SU-DHL-6 (cell line): ENCODE measurements at regions not wholly inside any gene's neighbourhood (a gene's known extent, or its start where the extent isn't known, plus 50 kb on each side); places are given as distances from the start of the nearest gene placed in this dataset.

ENCODE experiments used
- H2AFZ ChIP-seq: fragments of 200-600 bp; sonication (generic); 2 replicates; pipeline ENCODE4 v1.6.1; 2014; ENCODE audit warnings: low read depth, mild to moderate bottlenecking, moderate library complexity, mixed read lengths, antibody characterized with exemption, low read length; ENCODE audit not compliant: severe bottlenecking
- H3F3A ChIP-seq: fragments of 200-600 bp; shearing (Covaris generic); 2 replicates; pipeline ENCODE4 v1.6.0; 2016; ENCODE audit warnings: antibody characterized with exemption, mild to moderate bottlenecking; ENCODE audit not compliant: insufficient read depth
- H3K27ac ChIP-seq: fragments of 200-600 bp; sonication (generic); 2 replicates; pipeline ENCODE4 v1.5.1; 2016; ENCODE audit warnings: low read depth, mild to moderate bottlenecking, low read length, moderate library complexity, mixed read lengths
- H3K27me3 ChIP-seq: fragments of 200-600 bp; sonication (generic), shearing (Covaris generic); 2 replicates; pipeline ENCODE4 v1.6.0; 2014; ENCODE audit warnings: mild to moderate bottlenecking, low read length
- H3K36me3 ChIP-seq: fragments of 200-600 bp; sonication (generic); 2 replicates; pipeline ENCODE4 v1.6.1; 2014; ENCODE audit warnings: mild to moderate bottlenecking, low read length, mixed read lengths
- H3K4me2 ChIP-seq: fragments of 300-600, 200-600 bp; shearing (Covaris generic), sonication (generic); 2 replicates; pipeline ENCODE4 v1.6.0; 2014; ENCODE audit warnings: low read length, low read depth, mild to moderate bottlenecking; ENCODE audit not compliant: poor library complexity, severe bottlenecking
- H3K4me3 ChIP-seq: fragments of 200-600 bp; sonication (generic); 2 replicates; pipeline ENCODE4 v1.5.1; 2014; ENCODE audit warnings: antibody characterized with exemption, low read length, mild to moderate bottlenecking, mixed read lengths; ENCODE audit not compliant: insufficient read depth, poor library complexity, severe bottlenecking
- H3K79me2 ChIP-seq: fragments of 200-600 bp; sonication (generic); 2 replicates; pipeline ENCODE4 v1.6.1; 2014; ENCODE audit warnings: mild to moderate bottlenecking, low read length, moderate library complexity; ENCODE audit not compliant: insufficient read depth
- H3K9ac ChIP-seq: fragments of 200-600 bp; sonication (generic); 2 replicates; pipeline ENCODE4 v1.7.0; 2014; ENCODE audit warnings: mild to moderate bottlenecking, low read length
- H3K9me2 ChIP-seq: fragments of 200-600 bp; sonication (generic); replicated peaks from 2 replicates; pipeline ENCODE4 v1.6.1; 2014; ENCODE audit warnings: low read length; ENCODE audit not compliant: insufficient read depth
- H3K9me3 ChIP-seq: fragments of 200-600 bp; sonication (generic); 2 replicates; pipeline ENCODE4 v1.6.1; 2014; ENCODE audit warnings: low read length, mixed read lengths; ENCODE audit not compliant: insufficient read depth
- H4K20me1 ChIP-seq: fragments of 200-600 bp; sonication (generic); 2 replicates; pipeline ENCODE4 v1.6.1; 2014; ENCODE audit warnings: low read depth, mild to moderate bottlenecking, antibody characterized with exemption, low read length, moderate library complexity, mixed read lengths
- CTCF ChIP-seq: fragments of 200-600 bp; sonication (generic); IDR thresholded peaks from one replicate; pipeline ENCODE4 v1.5.1; 2017; ENCODE audit warnings: antibody characterized with exemption, mild to moderate bottlenecking, low read length, moderate library complexity; ENCODE audit not compliant: insufficient read depth, poor library complexity, severe bottlenecking
- EZH2phosphoT487 ChIP-seq: fragments of 200-600 bp; sonication (generic), shearing (Covaris generic); conservative IDR thresholded peaks from 2 replicates; pipeline ENCODE4 v1.6.1; 2018; ENCODE audit warnings: mild to moderate bottlenecking, antibody characterized with exemption, low read length, moderate library complexity, mixed read lengths

- TF ChIP-seq CTCF (no peak), EZH2phosphoT487 (no peak)
- Histone ChIP-seq H3K79me2 (no peaks in the 10 kb centered on the region), H3K4me3 (no peak overlapping the region), H3F3A (no peaks in the 10 kb centered on the region), H3K9me3 (no peaks in the 10 kb centered on the region), H3K36me3 (no peaks in the 10 kb centered on the region), H3K9me2 (no peaks in the 10 kb centered on the region), H3K4me2 (no peak overlapping the region), H2AFZ (no peak overlapping the region), H4K20me1 (no peaks in the 10 kb centered on the region), H3K27me3 (no peaks in the 10 kb centered on the region), H3K27ac (no peak overlapping the region), H3K9ac (no peak overlapping the region)
Measured at GRCh38 chr5:92177926-92178487, 794.9 kb upstream of the ARRDC3 start.

- H3F3A ChIP-seq, result no peaks in the 10 kb centered on the region
- no peak overlapping the region for H3K9ac ChIP-seq
- no peak overlapping the region for H3K4me2 ChIP-seq
- H2AFZ ChIP-seq, result no peak overlapping the region
- no peak overlapping the region for H3K27ac ChIP-seq
- no peak for TF ChIP-seq CTCF
- H3K9me3 ChIP-seq, result no peaks in the 10 kb centered on the region
- H3K36me3 ChIP-seq, result no peaks in the 10 kb centered on the region; the same call in 1 of the 2 replicates
- no peaks in the 10 kb centered on the region for H3K79me2 ChIP-seq
- H3K27me3 ChIP-seq, result no peaks in the 10 kb centered on the region
- no peaks in the 10 kb centered on the region for H4K20me1 ChIP-seq
- no peak overlapping the region for H3K4me3 ChIP-seq
- H3K9me2 ChIP-seq, result no peaks in the 10 kb centered on the region
Measured at GRCh38 chr5:92163906-92164305, 780.8 kb upstream of the ARRDC3 start.

GRCh38 chr5:92147798-92148197 is 764.7 kb upstream of the ARRDC3 start:
- H4K20me1 ChIP-seq, result no peaks in the 10 kb centered on the region
- no peaks in the 10 kb centered on the region for H3K9me3 ChIP-seq
- no peaks in the 10 kb centered on the region for H3F3A ChIP-seq
- H3K79me2 ChIP-seq, result no peaks in the 10 kb centered on the region
- no peak overlapping the region for H3K4me3 ChIP-seq
- no peaks in the 10 kb centered on the region for H3K9me2 ChIP-seq
- TF ChIP-seq CTCF (no peak), EZH2phosphoT487 (no peak)
- H3K27me3 ChIP-seq, result no peaks in the 10 kb centered on the region
- H3K9ac ChIP-seq, result no peak overlapping the region
- no peak overlapping the region for H3K27ac ChIP-seq
- H2AFZ ChIP-seq, result no peak overlapping the region
- H3K36me3 ChIP-seq, result no peaks in the 10 kb centered on the region
- H3K4me2 ChIP-seq, result no peak overlapping the region
